SU-DHL-6 (cell line): ENCODE measurements at regions not wholly inside any gene's neighbourhood (a gene's known extent, or its start where the extent isn't known, plus 50 kb on each side); places are given as distances from the start of the nearest gene placed in this dataset.

ENCODE experiments used
- H2AFZ ChIP-seq: fragments of 200-600 bp; sonication (generic); 2 replicates; pipeline ENCODE4 v1.6.1; 2014; ENCODE audit warnings: low read depth, mild to moderate bottlenecking, moderate library complexity, mixed read lengths, antibody characterized with exemption, low read length; ENCODE audit not compliant: severe bottlenecking
- H3F3A ChIP-seq: fragments of 200-600 bp; shearing (Covaris generic); 2 replicates; pipeline ENCODE4 v1.6.0; 2016; ENCODE audit warnings: antibody characterized with exemption, mild to moderate bottlenecking; ENCODE audit not compliant: insufficient read depth
- H3K27ac ChIP-seq: fragments of 200-600 bp; sonication (generic); 2 replicates; pipeline ENCODE4 v1.5.1; 2016; ENCODE audit warnings: low read depth, mild to moderate bottlenecking, low read length, moderate library complexity, mixed read lengths
- H3K27me3 ChIP-seq: fragments of 200-600 bp; sonication (generic), shearing (Covaris generic); 2 replicates; pipeline ENCODE4 v1.6.0; 2014; ENCODE audit warnings: mild to moderate bottlenecking, low read length
- H3K36me3 ChIP-seq: fragments of 200-600 bp; sonication (generic); 2 replicates; pipeline ENCODE4 v1.6.1; 2014; ENCODE audit warnings: mild to moderate bottlenecking, low read length, mixed read lengths
- H3K4me2 ChIP-seq: fragments of 300-600, 200-600 bp; shearing (Covaris generic), sonication (generic); 2 replicates; pipeline ENCODE4 v1.6.0; 2014; ENCODE audit warnings: low read length, low read depth, mild to moderate bottlenecking; ENCODE audit not compliant: poor library complexity, severe bottlenecking
- H3K4me3 ChIP-seq: fragments of 200-600 bp; sonication (generic); 2 replicates; pipeline ENCODE4 v1.5.1; 2014; ENCODE audit warnings: antibody characterized with exemption, low read length, mild to moderate bottlenecking, mixed read lengths; ENCODE audit not compliant: insufficient read depth, poor library complexity, severe bottlenecking
- H3K79me2 ChIP-seq: fragments of 200-600 bp; sonication (generic); 2 replicates; pipeline ENCODE4 v1.6.1; 2014; ENCODE audit warnings: mild to moderate bottlenecking, low read length, moderate library complexity; ENCODE audit not compliant: insufficient read depth
- H3K9ac ChIP-seq: fragments of 200-600 bp; sonication (generic); 2 replicates; pipeline ENCODE4 v1.7.0; 2014; ENCODE audit warnings: mild to moderate bottlenecking, low read length
- H3K9me2 ChIP-seq: fragments of 200-600 bp; sonication (generic); replicated peaks from 2 replicates; pipeline ENCODE4 v1.6.1; 2014; ENCODE audit warnings: low read length; ENCODE audit not compliant: insufficient read depth
- H3K9me3 ChIP-seq: fragments of 200-600 bp; sonication (generic); 2 replicates; pipeline ENCODE4 v1.6.1; 2014; ENCODE audit warnings: low read length, mixed read lengths; ENCODE audit not compliant: insufficient read depth
- H4K20me1 ChIP-seq: fragments of 200-600 bp; sonication (generic); 2 replicates; pipeline ENCODE4 v1.6.1; 2014; ENCODE audit warnings: low read depth, mild to moderate bottlenecking, antibody characterized with exemption, low read length, moderate library complexity, mixed read lengths
- CTCF ChIP-seq: fragments of 200-600 bp; sonication (generic); IDR thresholded peaks from one replicate; pipeline ENCODE4 v1.5.1; 2017; ENCODE audit warnings: antibody characterized with exemption, mild to moderate bottlenecking, low read length, moderate library complexity; ENCODE audit not compliant: insufficient read depth, poor library complexity, severe bottlenecking
- EZH2phosphoT487 ChIP-seq: fragments of 200-600 bp; sonication (generic), shearing (Covaris generic); conservative IDR thresholded peaks from 2 replicates; pipeline ENCODE4 v1.6.1; 2018; ENCODE audit warnings: mild to moderate bottlenecking, antibody characterized with exemption, low read length, moderate library complexity, mixed read lengths

GRCh38 chr3:24639061-24639460, 144.4 kb upstream of the THRB start:
- Histone ChIP-seq H4K20me1 (no peaks in the 10 kb centered on the region), H3K27me3 (no peaks in the 10 kb centered on the region), H3K9me3 (no peaks in the 10 kb centered on the region)

GRCh38 chr3:24639481-24640329, 145.1 kb upstream of the THRB start:
- Histone ChIP-seq H3F3A (no peaks in the 10 kb centered on the region), H2AFZ (no peak overlapping the region), H3K9me2 (no peaks in the 10 kb centered on the region), H3K4me3 (no peak overlapping the region), H3K27ac (no peak overlapping the region), H3K9ac (no peak overlapping the region), H3K36me3 (no peaks in the 10 kb centered on the region), H4K20me1 (no peaks in the 10 kb centered on the region), H3K4me2 (no peak overlapping the region), H3K79me2 (no peaks in the 10 kb centered on the region), H3K9me3 (no peaks in the 10 kb centered on the region), H3K27me3 (no peaks in the 10 kb centered on the region)
- TF ChIP-seq CTCF = no peak
- TF ChIP-seq EZH2phosphoT487 = no peak

More at GRCh38 chr3:24639061-24639460, 144.4 kb upstream of the THRB start:
- no peak overlapping the region for H3K4me2 ChIP-seq
- no peaks in the 10 kb centered on the region for H3K36me3 ChIP-seq
- H3F3A ChIP-seq = no peaks in the 10 kb centered on the region
- no peak overlapping the region for H3K27ac ChIP-seq
- no peak overlapping the region for H2AFZ ChIP-seq
- no peaks in the 10 kb centered on the region for H3K79me2 ChIP-seq
- H3K9me2 ChIP-seq = no peaks in the 10 kb centered on the region
- no peak for TF ChIP-seq CTCF
- TF ChIP-seq EZH2phosphoT487 = no peak
- no peak overlapping the region for H3K4me3 ChIP-seq
- H3K9ac ChIP-seq = no peak overlapping the region

GRCh38 chr3:24640330-24640877, 145.8 kb upstream of the THRB start:
- no peak overlapping the region for H2AFZ ChIP-seq

More at GRCh38 chr3:24640330-24640877, 145.8 kb upstream of the THRB start:
- Histone ChIP-seq H3K27me3 (no peaks in the 10 kb centered on the region), H3K9me3 (no peaks in the 10 kb centered on the region), H3K4me2 (no peak overlapping the region), H3F3A (no peaks in the 10 kb centered on the region), H3K4me3 (no peak overlapping the region), H3K36me3 (no peaks in the 10 kb centered on the region), H3K9ac (no peak overlapping the region), H4K20me1 (no peaks in the 10 kb centered on the region), H3K9me2 (no peaks in the 10 kb centered on the region), H3K79me2 (no peaks in the 10 kb centered on the region), H3K27ac (no peak overlapping the region)
- TF ChIP-seq CTCF (no peak), EZH2phosphoT487 (no peak)
